ENCODE measurements at regions not wholly inside any gene's neighbourhood (a gene's known extent, or its start where the extent isn't known, plus 50 kb on each side); places are given as distances from the start of the nearest gene placed in this dataset.

DNA sequence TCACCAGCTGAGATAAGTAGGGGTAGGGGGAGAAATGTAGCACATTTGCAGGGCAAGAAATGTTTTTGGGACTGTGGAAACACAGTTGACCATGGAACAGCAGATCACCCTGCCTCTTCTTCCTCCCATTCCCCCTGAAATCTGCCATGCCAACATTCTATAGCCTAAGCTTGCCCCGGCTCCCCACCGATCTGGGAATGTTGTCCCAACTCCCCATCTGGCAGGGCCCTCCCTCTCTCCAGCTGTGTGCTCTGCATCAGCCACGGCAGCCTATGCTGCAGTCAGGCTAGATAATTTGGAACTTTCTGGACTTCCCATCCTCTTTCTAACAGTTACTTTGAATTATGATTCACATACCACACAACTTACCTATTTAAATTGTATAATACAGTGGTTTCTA, 425.1 kb upstream of the RAB6C start:
- FAIRE-seq: no peak
- CTCF ChIA-PET (ENCODE audit: low intra/inter-chr PET ratio): no interaction called here

DNA sequence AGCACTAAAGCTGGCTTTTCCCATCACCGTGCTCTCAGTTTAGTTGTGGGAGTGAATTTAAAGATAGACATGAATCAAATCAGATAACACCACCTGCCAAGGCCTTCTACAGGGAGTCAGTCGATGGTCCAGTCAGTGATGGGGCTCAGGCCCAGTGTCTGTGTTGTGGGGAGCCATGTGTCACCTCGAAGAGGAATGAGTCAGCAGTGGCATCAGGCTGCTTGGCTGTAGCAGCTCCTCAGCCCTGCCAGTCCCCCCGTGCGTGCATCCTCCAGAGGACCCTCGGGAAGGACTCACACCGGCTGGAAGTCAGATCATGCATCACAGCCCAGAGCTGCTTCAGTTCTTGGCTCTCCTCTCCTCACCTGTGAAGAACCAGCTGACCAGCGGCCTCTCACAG, 420.4 kb upstream of the RAB6C start:
- in situ Hi-C loops (cut with MboI): no loop called here
- WGBS (ENCODE audit: insufficient coverage, low coverage, missing lambda C conversion rate): 0% methylated on average over 7 of the region's 8 CpGs
- TF ChIP-seq TAF1 (IDR thresholded peaks at IDR 0.05; ENCODE audit: control insufficient read depth, extremely low read depth, insufficient read depth, low read length, severe bottlenecking): no peak
- TF ChIP-seq GTF2A2 (tag; IDR thresholded peaks at IDR 0.05): no peak
- no peak for TF ChIP-seq ARNT (IDR thresholded peaks at IDR 0.05)
- no peak for TF ChIP-seq ZNF224 (CRISPR knock-in tag; IDR thresholded peaks at IDR 0.05)
- TF ChIP-seq SIX5 (IDR thresholded peaks at IDR 0.05; ENCODE audit: borderline replicate concordance in 1 of 2, insufficient read depth in 1 of 2, low read depth in 1 of 2, low read length in 2 of 2): no peak
- TF ChIP-seq KLF6 (CRISPR knock-in tag; IDR thresholded peaks at IDR 0.05; ENCODE audit: borderline replicate concordance): no peak
- TF ChIP-seq EWSR1 (IDR thresholded peaks at IDR 0.05; ENCODE audit: borderline replicate concordance, low read depth, partially characterized antibody): no peak
- TF ChIP-seq TCF7 (IDR thresholded peaks at IDR 0.05; ENCODE audit: borderline replicate concordance): no peak
- TF ChIP-seq, protein P1, sequence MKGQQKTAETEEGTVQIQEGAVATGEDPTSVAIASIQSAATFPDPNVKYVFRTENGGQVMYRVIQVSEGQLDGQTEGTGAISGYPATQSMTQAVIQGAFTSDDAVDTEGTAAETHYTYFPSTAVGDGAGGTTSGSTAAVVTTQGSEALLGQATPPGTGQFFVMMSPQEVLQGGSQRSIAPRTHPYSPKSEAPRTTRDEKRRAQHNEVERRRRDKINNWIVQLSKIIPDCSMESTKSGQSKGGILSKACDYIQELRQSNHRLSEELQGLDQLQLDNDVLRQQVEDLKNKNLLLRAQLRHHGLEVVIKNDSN (CRISPR knock-in tag; IDR thresholded peaks at IDR 0.05): no peak
- TF ChIP-seq, protein P2, sequence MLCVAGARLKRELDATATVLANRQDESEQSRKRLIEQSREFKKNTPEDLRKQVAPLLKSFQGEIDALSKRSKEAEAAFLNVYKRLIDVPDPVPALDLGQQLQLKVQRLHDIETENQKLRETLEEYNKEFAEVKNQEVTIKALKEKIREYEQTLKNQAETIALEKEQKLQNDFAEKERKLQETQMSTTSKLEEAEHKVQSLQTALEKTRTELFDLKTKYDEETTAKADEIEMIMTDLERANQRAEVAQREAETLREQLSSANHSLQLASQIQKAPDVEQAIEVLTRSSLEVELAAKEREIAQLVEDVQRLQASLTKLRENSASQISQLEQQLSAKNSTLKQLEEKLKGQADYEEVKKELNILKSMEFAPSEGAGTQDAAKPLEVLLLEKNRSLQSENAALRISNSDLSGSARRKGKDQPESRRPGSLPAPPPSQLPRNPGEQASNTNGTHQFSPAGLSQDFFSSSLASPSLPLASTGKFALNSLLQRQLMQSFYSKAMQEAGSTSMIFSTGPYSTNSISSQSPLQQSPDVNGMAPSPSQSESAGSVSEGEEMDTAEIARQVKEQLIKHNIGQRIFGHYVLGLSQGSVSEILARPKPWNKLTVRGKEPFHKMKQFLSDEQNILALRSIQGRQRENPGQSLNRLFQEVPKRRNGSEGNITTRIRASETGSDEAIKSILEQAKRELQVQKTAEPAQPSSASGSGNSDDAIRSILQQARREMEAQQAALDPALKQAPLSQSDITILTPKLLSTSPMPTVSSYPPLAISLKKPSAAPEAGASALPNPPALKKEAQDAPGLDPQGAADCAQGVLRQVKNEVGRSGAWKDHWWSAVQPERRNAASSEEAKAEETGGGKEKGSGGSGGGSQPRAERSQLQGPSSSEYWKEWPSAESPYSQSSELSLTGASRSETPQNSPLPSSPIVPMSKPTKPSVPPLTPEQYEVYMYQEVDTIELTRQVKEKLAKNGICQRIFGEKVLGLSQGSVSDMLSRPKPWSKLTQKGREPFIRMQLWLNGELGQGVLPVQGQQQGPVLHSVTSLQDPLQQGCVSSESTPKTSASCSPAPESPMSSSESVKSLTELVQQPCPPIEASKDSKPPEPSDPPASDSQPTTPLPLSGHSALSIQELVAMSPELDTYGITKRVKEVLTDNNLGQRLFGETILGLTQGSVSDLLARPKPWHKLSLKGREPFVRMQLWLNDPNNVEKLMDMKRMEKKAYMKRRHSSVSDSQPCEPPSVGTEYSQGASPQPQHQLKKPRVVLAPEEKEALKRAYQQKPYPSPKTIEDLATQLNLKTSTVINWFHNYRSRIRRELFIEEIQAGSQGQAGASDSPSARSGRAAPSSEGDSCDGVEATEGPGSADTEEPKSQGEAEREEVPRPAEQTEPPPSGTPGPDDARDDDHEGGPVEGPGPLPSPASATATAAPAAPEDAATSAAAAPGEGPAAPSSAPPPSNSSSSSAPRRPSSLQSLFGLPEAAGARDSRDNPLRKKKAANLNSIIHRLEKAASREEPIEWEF (CRISPR knock-in tag; IDR thresholded peaks at IDR 0.05): no peak

More for the DNA sequence above, 425.1 kb upstream of the RAB6C start:
- no peak overlapping the region for H3K9ac ChIP-seq (ENCODE audit: insufficient read depth in 1 of 2, low read depth in 2 of 2, low read length in 2 of 2)
- in situ Hi-C loops (cut with MboI): no loop called here
- H3K36me3 ChIP-seq (ENCODE audit: control insufficient read depth, insufficient read depth, low read length): no peaks in the 10 kb centered on the region
- no peak overlapping the region for H2AFZ ChIP-seq (ENCODE audit: low read depth, low read length)
- POLR2A ChIA-PET: no interaction called here
- no peaks in the 10 kb centered on the region for H4K20me1 ChIP-seq (replicated peaks; ENCODE audit: control insufficient read depth, insufficient read depth, low read length)
- DNase-seq (ENCODE audit: extremely low read depth in 1 of 4, low spot score in 3 of 4) (no peak), ATAC-seq (no peak)
- TF ChIP-seq RBM34 (IDR thresholded peaks at IDR 0.05; ENCODE audit: borderline replicate concordance, insufficient read depth, low read length) (no peak), L3MBTL2 (IDR thresholded peaks at IDR 0.05) (no peak)
- intact Hi-C loops (cut with micrococcal nuclease): no loop called here
- no peak overlapping the region for H3K4me3 ChIP-seq
- H3K9me1 ChIP-seq (ENCODE audit: control insufficient read depth, insufficient read depth, low read length): no peaks in the 10 kb centered on the region
- no TSS peak for BruUV-seq (replicated peaks)
- no peaks in the 10 kb centered on the region for H3K4me1 ChIP-seq (replicated peaks in 1 of 2; ENCODE audit: control insufficient read depth in 2 of 2, insufficient read depth in 2 of 2, low read length in 2 of 2)
- no peak overlapping the region for H3K27ac ChIP-seq (ENCODE audit: extremely low read depth, low read depth, low read length)
- H3K79me2 ChIP-seq (ENCODE audit: control insufficient read depth, insufficient read depth, low read length): no peaks in the 10 kb centered on the region
- H3K9me3 ChIP-seq (replicated peaks; ENCODE audit: control insufficient read depth, insufficient read depth, low read depth, low read length): no peaks in the 10 kb centered on the region
- 0% methylated on average over 3 of the region's 3 CpGs for WGBS (ENCODE audit: insufficient coverage, low coverage, missing lambda C conversion rate)
- H3K4me2 ChIP-seq (ENCODE audit: insufficient read depth, low read length): no peak overlapping the region
- H3K27me3 ChIP-seq (ENCODE audit: control insufficient read depth in 2 of 2, insufficient read depth in 2 of 2, low read length in 2 of 2): no peaks in the 10 kb centered on the region

More for the DNA sequence above, 420.4 kb upstream of the RAB6C start:
- Histone ChIP-seq H3K79me2 (ENCODE audit: control insufficient read depth, insufficient read depth, low read length) (no peaks in the 10 kb centered on the region), H3K27me3 (ENCODE audit: control insufficient read depth in 2 of 2, insufficient read depth in 2 of 2, low read length in 2 of 2) (no peaks in the 10 kb centered on the region; a peak in 1 of 5 replicates), H4K20me1 (replicated peaks; ENCODE audit: control insufficient read depth, insufficient read depth, low read length) (no peaks in the 10 kb centered on the region), H3K9me3 (replicated peaks; ENCODE audit: control insufficient read depth, insufficient read depth, low read depth, low read length) (no peaks in the 10 kb centered on the region), H3K27ac (ENCODE audit: extremely low read depth, low read depth, low read length) (no peak overlapping the region), H2AFZ (ENCODE audit: low read depth, low read length) (no peak overlapping the region), H3K9ac (ENCODE audit: insufficient read depth in 1 of 2, low read depth in 2 of 2, low read length in 2 of 2) (no peak overlapping the region), H3K4me2 (ENCODE audit: insufficient read depth, low read length) (no peak overlapping the region), H3K9me1 (ENCODE audit: control insufficient read depth, insufficient read depth, low read length) (no peaks in the 10 kb centered on the region), H3K4me1 (replicated peaks in 1 of 2; ENCODE audit: control insufficient read depth in 2 of 2, insufficient read depth in 2 of 2, low read length in 2 of 2) (no peaks in the 10 kb centered on the region), H3K36me3 (ENCODE audit: control insufficient read depth, insufficient read depth, low read length) (no peaks in the 10 kb centered on the region), H3K4me3 (no peak overlapping the region)
- ChIA-PET POLR2A (interaction anchor here (0.6 kb wide), 1 partner anchor 344 kb away, joined by 3 read pairs; no protein-coding TSS in a partner anchor), CTCF (ENCODE audit: low intra/inter-chr PET ratio) (no interaction called here)
- ATAC-seq (no peak), DNase-seq (ENCODE audit: extremely low read depth in 1 of 4, low spot score in 3 of 4) (no peak), FAIRE-seq (no peak)
- intact Hi-C loops (cut with micrococcal nuclease): no loop called here
- no TSS peak for BruUV-seq (replicated peaks)
